ENCODE measurements at regions not wholly inside any gene's neighbourhood (a gene's known extent, or its start where the extent isn't known, plus 50 kb on each side); places are given as distances from the start of the nearest gene placed in this dataset.
A peak's percentile ranks its signal among the peaks of the same experiment; 100 is the strongest.

- in situ Hi-C loops (cut with HindIII; ENCODE audit: low pct_ligation_motif_present, low sequenced_read_pairs) = no loop called here
- Histone ChIP-seq H3K27me3 (replicated peaks) (no peaks in the 10 kb centered on the region), H3K27ac (no peak overlapping the region), H3K36me3 (replicated peaks) (no peaks in the 10 kb centered on the region), H3K4me3 (ENCODE audit: low read depth, low read length) (no peak overlapping the region)
- no peak for DNase-seq
- TF ChIP-seq, protein P1, sequence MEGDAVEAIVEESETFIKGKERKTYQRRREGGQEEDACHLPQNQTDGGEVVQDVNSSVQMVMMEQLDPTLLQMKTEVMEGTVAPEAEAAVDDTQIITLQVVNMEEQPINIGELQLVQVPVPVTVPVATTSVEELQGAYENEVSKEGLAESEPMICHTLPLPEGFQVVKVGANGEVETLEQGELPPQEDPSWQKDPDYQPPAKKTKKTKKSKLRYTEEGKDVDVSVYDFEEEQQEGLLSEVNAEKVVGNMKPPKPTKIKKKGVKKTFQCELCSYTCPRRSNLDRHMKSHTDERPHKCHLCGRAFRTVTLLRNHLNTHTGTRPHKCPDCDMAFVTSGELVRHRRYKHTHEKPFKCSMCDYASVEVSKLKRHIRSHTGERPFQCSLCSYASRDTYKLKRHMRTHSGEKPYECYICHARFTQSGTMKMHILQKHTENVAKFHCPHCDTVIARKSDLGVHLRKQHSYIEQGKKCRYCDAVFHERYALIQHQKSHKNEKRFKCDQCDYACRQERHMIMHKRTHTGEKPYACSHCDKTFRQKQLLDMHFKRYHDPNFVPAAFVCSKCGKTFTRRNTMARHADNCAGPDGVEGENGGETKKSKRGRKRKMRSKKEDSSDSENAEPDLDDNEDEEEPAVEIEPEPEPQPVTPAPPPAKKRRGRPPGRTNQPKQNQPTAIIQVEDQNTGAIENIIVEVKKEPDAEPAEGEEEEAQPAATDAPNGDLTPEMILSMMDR (IDR thresholded peaks at IDR 0.05; ENCODE audit: low read depth, low read length, missing control alignments) = no peak
Measured at GRCh38 chr2:118470297-118470696, 377.2 kb downstream of the EN1 start.

DNA sequence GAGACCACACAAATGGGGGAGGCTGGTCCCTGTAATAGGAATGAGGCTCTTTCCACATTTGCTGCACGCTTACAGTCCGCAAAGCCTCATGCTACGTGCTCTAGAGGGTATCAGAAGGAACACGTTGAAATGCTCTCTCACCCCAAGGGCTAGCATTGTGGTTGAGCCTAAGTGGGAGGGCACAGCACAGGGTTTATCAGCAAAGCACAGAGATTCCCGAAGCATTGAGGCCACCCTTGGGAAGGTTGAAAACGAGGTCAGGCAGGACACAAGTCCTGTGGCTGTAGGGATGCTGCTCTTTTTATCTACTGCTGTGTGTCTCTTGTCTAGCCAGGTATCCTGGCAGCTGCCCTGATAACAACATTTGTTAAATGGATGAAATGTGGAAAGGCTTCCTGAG is 378.3 kb downstream of the EN1 start:
- in situ Hi-C loops (cut with HindIII; ENCODE audit: low pct_ligation_motif_present, low sequenced_read_pairs) = no loop called here

GRCh38 chr2:118464546-118465265 is 376.4 kb downstream of the INSIG2 start:
- in situ Hi-C loops (cut with HindIII; ENCODE audit: low pct_ligation_motif_present, low sequenced_read_pairs) = no loop called here
- no peak overlapping the region for H3K27ac ChIP-seq

More for the DNA sequence above, 378.3 kb downstream of the EN1 start:
- H3K4me3 ChIP-seq (ENCODE audit: low read depth, low read length) = no peak overlapping the region
- H3K36me3 ChIP-seq (replicated peaks) = no peaks in the 10 kb centered on the region
- TF ChIP-seq, protein P1 (IDR thresholded peaks at IDR 0.05; ENCODE audit: low read depth, low read length, missing control alignments) = no peak
- no peak overlapping the region for H3K27ac ChIP-seq
- no peaks in the 10 kb centered on the region for H3K27me3 ChIP-seq (replicated peaks)
- DNase-seq = no peak

DNA sequence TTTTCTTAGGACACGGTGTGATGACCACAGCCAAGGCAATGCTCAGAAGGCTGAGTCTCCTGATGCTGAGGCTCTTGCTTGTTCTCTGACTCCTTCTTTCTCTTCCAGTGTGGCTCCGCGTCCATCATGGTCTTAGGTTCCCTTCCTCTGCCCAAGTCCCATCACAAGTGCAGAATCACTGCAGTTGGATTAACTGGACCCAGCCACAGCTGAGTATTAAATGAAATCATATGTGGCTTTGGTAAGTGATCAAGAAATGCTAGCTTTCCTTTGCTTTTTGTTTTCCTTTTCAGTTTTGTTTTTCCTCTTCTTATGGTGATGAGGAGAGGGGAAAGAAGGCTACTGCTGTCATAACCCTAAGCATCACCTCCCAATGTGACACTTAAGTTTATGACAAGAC is 375.8 kb downstream of the INSIG2 start:
- Histone ChIP-seq H3K36me3 (replicated peaks) (no peaks in the 10 kb centered on the region), H3K27ac (no peak overlapping the region), H3K27me3 (replicated peaks) (no peaks in the 10 kb centered on the region), H3K4me3 (ENCODE audit: low read depth, low read length) (no peak overlapping the region)
- in situ Hi-C loops (cut with HindIII; ENCODE audit: low pct_ligation_motif_present, low sequenced_read_pairs) = no loop called here
- DNase-seq = no peak
- TF ChIP-seq, protein P1 (IDR thresholded peaks at IDR 0.05; ENCODE audit: low read depth, low read length, missing control alignments) = no peak

More at GRCh38 chr2:118464546-118465265, 376.4 kb downstream of the INSIG2 start:
- Histone ChIP-seq H3K4me3 (ENCODE audit: low read depth, low read length) (no peak overlapping the region), H3K36me3 (replicated peaks) (no peaks in the 10 kb centered on the region), H3K27me3 (replicated peaks) (no peaks in the 10 kb centered on the region)
- TF ChIP-seq, protein P1 (IDR thresholded peaks at IDR 0.05; ENCODE audit: low read depth, low read length, missing control alignments) = no peak
- DNase-seq = no peak

- H3K36me3 ChIP-seq (replicated peaks) = no peaks in the 10 kb centered on the region
- no peaks in the 10 kb centered on the region for H3K27me3 ChIP-seq (replicated peaks)
- in situ Hi-C loops (cut with HindIII; ENCODE audit: low pct_ligation_motif_present, low sequenced_read_pairs) = no loop called here
- H3K4me3 ChIP-seq (ENCODE audit: low read depth, low read length) = no peak overlapping the region
- DNase-seq = no peak
- no peak overlapping the region for H3K27ac ChIP-seq
- TF ChIP-seq, protein P1 (IDR thresholded peaks at IDR 0.05; ENCODE audit: low read depth, low read length, missing control alignments) = no peak
Measured at GRCh38 chr2:118460425-118460824, 372.2 kb downstream of the INSIG2 start.

GRCh38 chr2:118459426-118459825 is 371.2 kb downstream of the INSIG2 start:
- Histone ChIP-seq H3K36me3 (replicated peaks) (no peaks in the 10 kb centered on the region), H3K27ac (no peak overlapping the region), H3K4me3 (ENCODE audit: low read depth, low read length) (no peak overlapping the region), H3K27me3 (replicated peaks) (no peaks in the 10 kb centered on the region)
- in situ Hi-C loops (cut with HindIII; ENCODE audit: low pct_ligation_motif_present, low sequenced_read_pairs) = no loop called here
- TF ChIP-seq, protein P1 (IDR thresholded peaks at IDR 0.05; ENCODE audit: low read depth, low read length, missing control alignments) = peak; percentile 24
- no peak for DNase-seq
